ENCODE measurements at regions not wholly inside any gene's neighbourhood (a gene's known extent, or its start where the extent isn't known, plus 50 kb on each side); places are given as distances from the start of the nearest gene placed in this dataset.

DNA sequence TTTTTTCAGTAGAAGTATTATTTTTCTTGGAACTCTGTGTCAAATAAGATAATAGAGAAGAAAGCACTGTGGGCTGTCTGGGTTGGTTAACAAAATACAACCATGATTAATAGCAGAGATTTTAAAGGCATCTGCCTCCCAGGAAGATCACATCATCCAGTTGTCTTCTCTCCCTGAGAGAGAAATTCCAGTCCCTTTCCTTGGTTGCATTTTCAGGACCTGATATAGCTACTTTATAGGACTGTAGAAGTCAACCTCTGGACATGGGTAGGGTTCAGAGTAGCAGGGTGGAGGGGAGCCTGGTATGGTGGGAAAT, 309.9 kb upstream of the IGFBP3 start:
- no peak for DNase-seq (ENCODE audit: low read depth)
- TF ChIP-seq, protein P1, sequence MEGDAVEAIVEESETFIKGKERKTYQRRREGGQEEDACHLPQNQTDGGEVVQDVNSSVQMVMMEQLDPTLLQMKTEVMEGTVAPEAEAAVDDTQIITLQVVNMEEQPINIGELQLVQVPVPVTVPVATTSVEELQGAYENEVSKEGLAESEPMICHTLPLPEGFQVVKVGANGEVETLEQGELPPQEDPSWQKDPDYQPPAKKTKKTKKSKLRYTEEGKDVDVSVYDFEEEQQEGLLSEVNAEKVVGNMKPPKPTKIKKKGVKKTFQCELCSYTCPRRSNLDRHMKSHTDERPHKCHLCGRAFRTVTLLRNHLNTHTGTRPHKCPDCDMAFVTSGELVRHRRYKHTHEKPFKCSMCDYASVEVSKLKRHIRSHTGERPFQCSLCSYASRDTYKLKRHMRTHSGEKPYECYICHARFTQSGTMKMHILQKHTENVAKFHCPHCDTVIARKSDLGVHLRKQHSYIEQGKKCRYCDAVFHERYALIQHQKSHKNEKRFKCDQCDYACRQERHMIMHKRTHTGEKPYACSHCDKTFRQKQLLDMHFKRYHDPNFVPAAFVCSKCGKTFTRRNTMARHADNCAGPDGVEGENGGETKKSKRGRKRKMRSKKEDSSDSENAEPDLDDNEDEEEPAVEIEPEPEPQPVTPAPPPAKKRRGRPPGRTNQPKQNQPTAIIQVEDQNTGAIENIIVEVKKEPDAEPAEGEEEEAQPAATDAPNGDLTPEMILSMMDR (IDR thresholded peaks at IDR 0.05; ENCODE audit: control insufficient read depth, extremely low read depth, insufficient read depth) = no peak

DNA sequence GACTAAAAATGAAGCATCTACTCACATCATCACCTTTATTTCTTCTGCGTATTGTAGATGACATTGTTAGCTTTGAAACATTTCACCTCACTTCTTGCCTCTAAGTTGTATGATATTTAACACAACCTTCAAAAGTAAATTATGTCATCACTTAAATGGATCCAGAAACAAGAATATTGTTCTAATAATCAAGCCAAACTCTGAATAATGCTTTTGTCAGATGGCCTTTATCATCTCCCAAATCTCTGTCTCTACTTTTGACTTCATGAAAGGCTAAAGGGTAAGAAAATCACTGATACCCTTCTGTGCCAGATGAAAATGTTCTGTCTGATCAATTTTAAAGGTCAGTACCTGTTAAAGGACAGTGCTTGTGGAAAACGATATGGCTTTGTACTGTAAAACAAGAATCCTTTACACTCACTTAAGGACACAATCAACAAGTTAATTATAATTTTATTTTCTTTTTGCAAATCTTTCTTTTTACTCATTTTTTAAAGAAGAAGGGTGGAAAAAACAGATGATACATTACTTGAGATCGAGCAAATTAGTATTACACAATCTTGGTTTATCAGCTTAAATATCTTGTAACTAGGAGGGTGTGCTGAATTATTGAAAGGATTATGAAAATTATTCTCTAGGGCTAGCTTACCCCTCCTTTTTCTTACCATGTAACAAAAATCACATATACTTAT, 309.4 kb upstream of the IGFBP3 start:
- no peak overlapping the region for H3K4me3 ChIP-seq (ENCODE audit: low read depth, low read length)
- TF ChIP-seq, protein P1 (IDR thresholded peaks at IDR 0.05; ENCODE audit: control insufficient read depth, extremely low read depth, insufficient read depth) = no peak
- no peak for DNase-seq (ENCODE audit: low read depth)

More for the DNA sequence above, 309.9 kb upstream of the IGFBP3 start:
- H3K4me3 ChIP-seq (ENCODE audit: low read depth, low read length) = no peak overlapping the region

DNA sequence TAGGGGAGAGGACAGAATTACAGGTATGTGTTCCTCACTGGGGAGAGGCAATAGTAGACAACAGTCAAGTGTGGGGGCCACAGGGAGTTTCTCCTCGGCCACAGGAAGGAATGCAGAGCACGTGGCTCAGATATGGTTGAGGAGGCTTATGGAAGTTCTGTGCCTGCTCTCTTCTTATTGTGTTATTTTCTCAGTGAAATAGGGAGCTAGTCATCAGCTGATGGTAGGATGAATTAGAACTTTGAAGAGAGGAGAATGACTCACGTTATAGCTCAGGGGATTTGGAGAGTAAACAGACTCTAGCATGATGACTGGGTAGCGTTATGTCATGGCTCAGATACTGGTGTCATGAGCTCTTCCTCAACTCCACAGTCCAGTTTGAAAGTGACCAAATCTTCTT, 308.3 kb upstream of the IGFBP3 start:
- DNase-seq (ENCODE audit: low read depth) = no peak
- TF ChIP-seq, protein P1 (IDR thresholded peaks at IDR 0.05; ENCODE audit: control insufficient read depth, extremely low read depth, insufficient read depth) = no peak
- no peak overlapping the region for H3K4me3 ChIP-seq (ENCODE audit: low read depth, low read length)

DNA sequence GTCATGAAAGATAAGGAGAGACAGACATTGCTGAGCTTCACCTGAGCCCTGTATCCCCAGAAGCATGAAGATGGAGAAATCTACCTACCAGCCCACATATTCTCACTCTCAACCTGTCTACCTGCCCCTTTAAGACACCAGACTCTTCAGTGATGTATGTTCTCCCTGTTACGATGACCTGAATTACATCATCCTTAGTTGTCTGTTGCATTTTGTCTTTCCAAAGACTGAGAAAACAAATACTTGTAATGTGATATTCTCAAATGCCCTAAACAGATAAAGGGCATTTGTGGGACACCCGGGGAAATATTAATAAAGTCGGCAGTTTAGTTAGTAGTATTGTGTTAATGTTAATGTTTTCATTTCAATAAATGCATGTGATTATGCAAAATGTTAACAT, 305.8 kb upstream of the IGFBP3 start:
- DNase-seq (ENCODE audit: low read depth) = no peak
- H3K4me3 ChIP-seq (ENCODE audit: low read depth, low read length) = no peak overlapping the region
- TF ChIP-seq, protein P1 (IDR thresholded peaks at IDR 0.05; ENCODE audit: control insufficient read depth, extremely low read depth, insufficient read depth) = no peak

DNA sequence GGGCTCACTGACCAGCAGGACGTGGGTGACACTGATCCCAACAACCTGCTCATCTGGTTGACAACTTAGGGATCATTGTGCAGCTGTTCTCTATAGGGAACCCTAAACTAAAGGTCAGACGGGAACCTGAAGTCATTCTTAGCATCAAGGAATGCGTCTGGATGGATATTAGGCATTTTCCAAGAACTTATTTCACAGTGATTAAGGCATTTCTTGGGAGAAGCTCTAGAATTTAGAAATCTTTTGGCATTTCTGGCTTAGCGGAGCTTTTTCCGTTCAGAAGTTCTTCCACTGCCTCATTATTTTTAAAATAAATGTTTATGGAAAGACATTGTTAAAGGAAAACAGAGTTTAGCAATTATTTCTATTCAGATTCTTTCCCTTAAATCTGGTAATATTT, 303.3 kb upstream of the IGFBP3 start:
- TF ChIP-seq, protein P1 (IDR thresholded peaks at IDR 0.05; ENCODE audit: control insufficient read depth, extremely low read depth, insufficient read depth) = no peak
- no peak for DNase-seq (ENCODE audit: low read depth)
- no peak overlapping the region for H3K4me3 ChIP-seq (ENCODE audit: low read depth, low read length)

DNA sequence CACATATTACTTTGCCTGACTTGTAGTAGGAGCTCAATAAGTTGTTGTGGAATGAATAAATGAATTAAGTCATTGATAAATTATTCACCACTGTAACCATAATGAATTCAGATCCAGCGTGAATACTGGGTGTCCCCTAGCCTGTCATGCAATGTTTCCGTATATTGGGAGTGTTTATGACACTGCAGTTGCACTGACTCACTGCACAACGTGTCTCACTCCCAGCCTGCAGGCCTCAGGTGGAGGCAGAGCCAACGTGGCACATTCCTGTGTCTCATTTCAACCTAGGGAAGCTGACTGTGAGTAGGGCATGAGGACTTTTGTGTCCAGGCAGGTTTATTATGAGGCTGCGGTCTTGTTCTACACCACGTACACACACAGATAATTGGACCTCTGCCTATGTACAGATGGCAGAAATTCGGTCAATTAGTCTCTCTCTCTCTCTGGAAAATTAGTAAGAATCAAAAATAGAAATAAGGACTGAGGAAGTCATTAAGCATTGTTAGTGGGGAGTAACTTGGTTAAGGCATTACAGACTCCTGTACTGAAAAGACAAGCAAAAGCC, 299.1 kb upstream of the IGFBP3 start:
- TF ChIP-seq, protein P1 (IDR thresholded peaks at IDR 0.05; ENCODE audit: control insufficient read depth, extremely low read depth, insufficient read depth) = no peak
- H3K4me3 ChIP-seq (ENCODE audit: low read depth, low read length) = no peak overlapping the region
- DNase-seq (ENCODE audit: low read depth) = no peak
